Right cardiac atrium (tissue), 5 donors: ENCODE measurements at regions not wholly inside any gene's neighbourhood (a gene's known extent, or its start where the extent isn't known, plus 50 kb on each side); places are given as distances from the start of the nearest gene placed in this dataset.

Experiments used
- ATAC-seq, 2 donors: fragments of 200-7000 bp; cut with Tn5 transposase; one replicate each; pipeline versions ENCODE4 v1.8.0 to v1.9.1; 2020; ENCODE audit warnings: moderate library complexity in 2 of 2, mild to moderate bottlenecking in 1 of 2
- DNase-seq, 3 donors: peaks; one replicate each; pipeline ENCODE4 v3.0.0-alpha.2; 2020
- H3K27ac ChIP-seq: one replicate; pipeline ENCODE4 v1.5.1; 2013; ENCODE audit warnings: mild to moderate bottlenecking, low read length, control low read depth, moderate library complexity
- H3K27me3 ChIP-seq: one replicate; pipeline ENCODE4 v1.6.1; 2013; ENCODE audit not compliant: control insufficient read depth, insufficient read depth
- H3K4me1 ChIP-seq: one replicate; pipeline ENCODE4 v1.6.1; 2013; ENCODE audit warnings: low read length; ENCODE audit not compliant: control insufficient read depth, insufficient read depth
- H3K4me3 ChIP-seq: one replicate; pipeline ENCODE4 v1.5.1; 2013; ENCODE audit warnings: low read length, control low read depth
- H3K9me3 ChIP-seq: one replicate; pipeline ENCODE4 v1.6.1; 2013; ENCODE audit warnings: low read length; ENCODE audit not compliant: control insufficient read depth
- WGBS: extraction: QIAGEN DNeasy Blood & Tissue Kit; methylation state at CpG from one replicate; pipeline ENCODE4 v1.1.7; 2013; 5-methylcytosine and 5-hydroxymethylcytosine counted together
- intact Hi-C, 4 donors: fragments of 100-400 bp; cut with DNase I; formaldehyde crosslinking; loops; one replicate each; pipeline versions ENCODE4 v1.11.0 to v1.14.0; 2022 to 2023
- donor health status: healthy with polysubstance abuse.
- donor health status: DM: no; HTN: yes; CAD: no.
- donor health status: DM: no; HTN: no; CAD: no.
- donor health status: DM: no; HTN: yes; CAD: no; lungs with severe emphysema.
- donor health status: DM: yes; HTN: yes; CAD: no.

DNA sequence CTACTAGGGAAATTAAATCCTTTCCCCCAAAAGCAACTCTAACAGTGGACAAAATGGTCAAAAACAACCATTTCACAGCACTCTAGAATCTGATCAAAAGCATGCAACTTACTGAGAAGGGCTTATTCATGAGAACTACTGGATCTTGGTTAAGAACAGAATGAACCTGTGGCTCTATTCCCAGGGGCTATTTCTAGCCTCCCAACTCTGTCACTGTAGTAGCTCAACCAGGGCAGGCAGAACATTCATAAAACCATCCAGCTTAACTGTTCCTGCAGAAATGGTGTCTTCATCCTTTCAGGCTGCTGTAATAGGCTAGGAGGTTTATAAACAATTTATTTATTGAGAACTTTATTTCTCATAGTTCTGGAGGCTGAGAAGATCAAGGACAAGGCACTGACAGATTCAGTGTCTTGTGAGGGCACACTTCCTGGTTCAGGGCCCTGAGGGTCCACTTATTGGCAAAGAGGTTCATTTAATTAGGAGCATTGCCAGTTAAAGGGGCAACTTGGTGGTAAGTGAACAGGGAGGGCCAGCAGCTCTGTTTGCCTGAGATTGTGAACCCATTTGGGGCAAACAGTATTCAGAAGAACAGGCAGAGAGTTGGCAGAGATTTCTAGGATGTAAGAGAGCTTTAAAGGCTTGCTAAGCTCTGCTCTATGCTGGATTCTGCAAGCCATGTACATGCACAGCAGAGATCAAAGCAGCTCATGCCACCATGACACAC, 238.5 kb upstream of the FBXL7 start:
- DNase-seq (no peak), ATAC-seq (peak; percentile 69 to 78)
- peak overlapping the region; percentile 95 for H3K27ac ChIP-seq
- H3K9me3 ChIP-seq: peaks cover 2% of the 10 kb centered on the region
- no peaks in the 10 kb centered on the region for H3K27me3 ChIP-seq
- H3K4me1 ChIP-seq: peaks cover 4% of the 10 kb centered on the region
- intact Hi-C loops: no loop called here
- H3K4me3 ChIP-seq: no peak overlapping the region

DNA sequence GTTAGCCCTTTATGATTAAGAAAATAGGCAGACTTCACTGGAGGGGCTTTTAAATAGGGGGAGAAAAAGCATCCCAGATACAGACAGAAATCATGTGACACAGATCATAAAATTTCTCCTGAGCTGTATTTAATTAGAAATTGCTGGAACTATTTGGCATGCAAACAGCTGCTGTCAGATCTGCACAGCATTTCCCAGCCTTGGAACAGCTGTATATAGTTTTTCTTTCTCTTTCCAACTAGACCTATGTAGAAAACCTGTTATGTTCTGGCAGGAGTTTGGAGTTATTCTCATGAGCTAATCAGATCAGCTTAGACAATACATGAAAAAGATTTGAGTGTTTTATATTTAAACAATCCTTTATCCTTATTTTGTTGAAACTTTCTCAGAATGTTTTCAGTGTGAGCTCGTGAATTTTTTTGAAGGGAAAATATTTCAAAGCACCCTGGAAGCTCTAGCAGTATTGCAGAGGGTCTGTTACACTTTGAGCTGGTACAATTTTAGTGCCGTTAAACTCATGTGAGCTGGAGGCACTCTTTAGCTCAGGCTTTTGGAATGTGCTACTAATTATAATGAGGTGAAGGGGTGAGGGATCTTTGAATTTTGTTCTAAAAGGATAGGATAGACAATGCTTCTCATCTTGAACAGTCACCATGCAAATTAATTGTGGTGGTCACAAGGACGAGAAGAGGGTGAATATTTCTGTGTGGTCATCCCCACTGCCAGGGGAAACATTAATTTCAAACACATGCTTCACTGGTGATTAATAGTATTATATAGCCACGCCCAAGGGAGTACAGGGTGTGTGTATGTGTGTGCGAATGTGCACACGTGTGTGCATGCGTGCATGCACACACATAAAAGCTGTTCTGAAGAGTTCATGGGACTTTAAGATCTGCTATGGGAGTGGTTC, 239.4 kb upstream of the FBXL7 start:
- intact Hi-C loops: no loop called here
- WGBS: 53% methylated on average over 7 of the region's 7 CpGs
- Histone ChIP-seq H3K27ac (peak overlapping the region; percentile 95), H3K4me3 (no peak overlapping the region), H3K27me3 (no peaks in the 10 kb centered on the region), H3K4me1 (peaks cover 4% of the 10 kb centered on the region), H3K9me3 (peaks cover 2% of the 10 kb centered on the region)
- ATAC-seq: peak; percentile 57 to 73
- DNase-seq: no peak

DNA sequence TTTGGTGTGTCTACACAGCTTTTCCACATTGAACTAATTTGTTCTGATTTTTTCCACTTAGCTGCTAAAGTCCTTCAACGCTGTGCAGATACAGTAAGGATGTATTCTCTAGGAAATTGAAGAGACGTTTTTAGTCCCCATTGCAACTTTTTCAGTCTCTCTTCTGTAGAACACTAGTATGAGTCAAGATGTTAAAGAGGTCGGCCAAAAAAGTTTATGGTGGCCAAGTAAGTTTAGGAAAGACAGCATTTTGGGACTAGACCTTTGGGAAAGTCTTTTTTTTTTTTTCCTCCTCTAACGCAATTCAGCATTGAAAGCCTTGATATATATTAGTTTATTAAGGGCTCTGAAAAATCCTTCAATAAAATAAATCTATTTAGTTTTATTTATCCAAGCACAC, 243.5 kb upstream of the FBXL7 start:
- Histone ChIP-seq H3K9me3 (peaks cover 2% of the 10 kb centered on the region), H3K27ac (no peak overlapping the region), H3K27me3 (no peaks in the 10 kb centered on the region), H3K4me3 (no peak overlapping the region), H3K4me1 (no peaks in the 10 kb centered on the region)
- WGBS: 58% methylated on average over 4 of the region's 4 CpGs
- DNase-seq (no peak), ATAC-seq (no peak)
- intact Hi-C loops: no loop called here

DNA sequence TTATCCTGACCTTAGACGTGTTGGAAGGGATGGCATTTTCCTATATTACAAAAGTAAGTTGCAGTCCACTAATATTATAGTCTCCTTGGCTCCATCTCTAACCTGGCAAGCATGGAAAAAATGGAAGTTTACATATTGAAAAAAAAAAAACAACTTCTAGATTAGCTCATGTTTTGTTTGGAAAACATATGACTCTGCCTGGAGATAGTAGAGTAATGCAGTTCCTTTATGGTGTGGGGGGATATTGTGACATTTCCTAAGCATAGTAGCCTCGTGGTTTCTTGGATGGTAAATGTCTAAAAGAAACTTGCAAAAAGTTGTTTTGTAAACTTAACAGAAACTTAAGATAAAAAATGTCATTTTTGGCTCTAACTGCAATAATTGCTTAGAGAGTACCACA, 244.4 kb upstream of the FBXL7 start:
- intact Hi-C loops: no loop called here
- WGBS: 44% methylated on average over 2 of the region's 2 CpGs
- Histone ChIP-seq H3K9me3 (peaks cover 2% of the 10 kb centered on the region), H3K4me1 (no peaks in the 10 kb centered on the region), H3K27ac (no peak overlapping the region), H3K4me3 (no peak overlapping the region), H3K27me3 (no peaks in the 10 kb centered on the region)
- DNase-seq (no peak), ATAC-seq (no peak)

DNA sequence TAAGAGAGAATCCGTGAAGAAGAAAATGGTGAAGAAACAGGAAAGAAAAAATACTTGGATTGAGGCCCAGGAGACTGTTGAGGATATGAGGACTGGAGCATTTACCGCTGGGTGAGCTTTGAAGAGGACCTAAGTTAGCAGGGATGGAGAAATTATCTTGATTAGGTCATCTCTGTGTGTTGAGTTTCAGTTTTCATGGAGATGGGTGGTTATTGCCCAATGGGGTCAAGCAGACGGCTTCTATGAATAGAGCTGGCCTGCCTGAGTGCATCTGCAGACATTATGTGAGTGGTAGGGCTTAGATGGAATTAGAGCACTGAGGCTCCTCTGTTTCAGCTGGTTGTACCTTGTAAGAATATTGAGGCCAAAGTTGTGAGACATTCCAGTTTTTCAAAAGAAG, 245.4 kb upstream of the FBXL7 start:
- H3K4me3 ChIP-seq: no peak overlapping the region
- H3K9me3 ChIP-seq: peaks cover 2% of the 10 kb centered on the region
- DNase-seq (no peak), ATAC-seq (no peak)
- H3K4me1 ChIP-seq: no peaks in the 10 kb centered on the region
- no peaks in the 10 kb centered on the region for H3K27me3 ChIP-seq
- H3K27ac ChIP-seq: no peak overlapping the region
- intact Hi-C loops: no loop called here
- WGBS: 83% methylated on average over 3 of the region's 3 CpGs

DNA sequence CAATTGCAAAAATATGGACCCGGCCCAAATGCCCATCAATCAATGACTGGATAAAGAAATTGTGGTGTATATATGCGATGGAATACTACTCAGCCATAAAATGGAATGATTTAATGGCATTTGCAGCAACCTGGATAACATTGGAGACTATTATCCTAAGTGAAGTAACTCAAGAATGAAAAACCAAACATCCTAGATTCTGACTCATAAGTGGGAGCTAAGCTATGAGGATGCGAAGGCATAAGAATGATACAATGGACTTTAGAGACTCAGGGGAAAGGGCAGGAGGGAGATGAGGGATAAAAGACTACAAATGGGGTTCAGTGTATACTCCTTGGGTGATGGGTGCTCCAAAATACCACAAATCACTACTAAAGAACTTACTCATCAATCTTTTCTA, 247.6 kb upstream of the FBXL7 start:
- Histone ChIP-seq H3K27me3 (no peaks in the 10 kb centered on the region), H3K4me1 (no peaks in the 10 kb centered on the region), H3K4me3 (no peak overlapping the region), H3K9me3 (peaks cover 2% of the 10 kb centered on the region), H3K27ac (no peak overlapping the region)
- intact Hi-C loops: no loop called here
- WGBS: 96% methylated on average over 3 of the region's 3 CpGs
- DNase-seq: no peak
- no peak for ATAC-seq

DNA sequence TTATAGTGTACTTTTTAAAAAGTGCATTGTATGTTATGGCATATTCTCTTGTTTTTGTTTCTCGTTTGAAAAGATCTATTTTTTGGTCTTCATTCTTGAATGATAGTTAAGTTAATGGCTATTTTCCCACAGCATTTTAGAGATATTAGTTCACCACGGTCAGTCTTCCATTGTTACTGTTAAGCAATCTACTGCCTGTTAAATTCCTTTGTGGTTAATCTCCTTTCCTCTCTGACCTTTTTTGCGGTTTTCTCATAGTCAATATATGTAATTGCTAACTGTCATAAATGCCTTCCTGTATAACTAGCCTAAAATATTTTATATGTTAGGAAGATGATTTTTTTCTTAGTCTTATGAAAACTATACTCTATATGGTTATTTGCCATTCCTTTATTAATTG, 250.8 kb upstream of the FBXL7 start:
- Histone ChIP-seq H3K4me1 (no peaks in the 10 kb centered on the region), H3K9me3 (peaks cover 4% of the 10 kb centered on the region), H3K27me3 (no peaks in the 10 kb centered on the region), H3K4me3 (no peak overlapping the region), H3K27ac (no peak overlapping the region)
- DNase-seq (no peak), ATAC-seq (no peak)
- 39% methylated on average over 3 of the region's 3 CpGs for WGBS
- intact Hi-C loops: no loop called here

DNA sequence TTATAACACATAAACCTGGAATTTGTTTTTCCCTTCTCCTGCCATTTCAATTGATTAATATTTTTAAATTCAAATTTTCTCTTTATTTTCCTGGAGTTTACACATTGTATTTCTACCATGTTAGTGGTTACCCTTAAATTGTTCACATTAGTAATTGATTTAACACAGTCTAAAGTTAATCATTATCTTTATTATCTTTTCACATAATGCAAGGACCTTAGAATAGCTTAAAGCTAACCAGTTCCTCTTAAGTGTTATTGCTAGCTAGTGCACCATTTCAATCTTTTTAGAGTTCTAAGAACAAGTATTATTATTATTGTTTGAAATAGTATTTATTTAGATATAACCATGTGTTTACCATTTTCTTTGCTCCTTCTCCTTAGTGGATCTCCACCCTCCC, 251.2 kb upstream of the FBXL7 start:
- ATAC-seq (no peak), DNase-seq (no peak)
- intact Hi-C loops: no loop called here
- Histone ChIP-seq H3K27me3 (no peaks in the 10 kb centered on the region), H3K9me3 (peaks cover 4% of the 10 kb centered on the region), H3K27ac (no peak overlapping the region), H3K4me3 (no peak overlapping the region), H3K4me1 (no peaks in the 10 kb centered on the region)

DNA sequence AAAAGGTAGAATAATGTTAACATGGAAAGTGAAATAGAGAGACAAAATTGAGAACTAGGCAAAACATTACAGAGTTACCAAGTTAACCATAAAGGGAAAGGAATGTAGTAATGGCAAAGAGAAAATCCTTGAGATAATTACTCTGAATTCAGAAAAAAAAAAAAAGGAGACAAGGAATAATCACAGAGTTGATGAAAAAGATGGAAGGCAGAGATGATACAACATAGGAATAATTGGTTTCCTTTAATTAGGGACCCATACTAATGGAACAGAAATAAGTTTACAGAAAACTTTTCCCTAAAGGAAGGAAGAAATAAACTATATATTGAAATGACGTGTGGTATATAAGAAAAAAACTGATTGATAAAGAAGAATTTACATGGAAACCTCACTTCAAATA, 254.1 kb upstream of the FBXL7 start:
- Histone ChIP-seq H3K27ac (no peak overlapping the region), H3K4me3 (no peak overlapping the region), H3K27me3 (no peaks in the 10 kb centered on the region), H3K9me3 (peaks cover 4% of the 10 kb centered on the region), H3K4me1 (no peaks in the 10 kb centered on the region)
- ATAC-seq (no peak), DNase-seq (no peak)
- intact Hi-C loops: no loop called here
- whole genome bisulfite sequencing: 94% methylated on average over 1 of the region's 1 CpG

DNA sequence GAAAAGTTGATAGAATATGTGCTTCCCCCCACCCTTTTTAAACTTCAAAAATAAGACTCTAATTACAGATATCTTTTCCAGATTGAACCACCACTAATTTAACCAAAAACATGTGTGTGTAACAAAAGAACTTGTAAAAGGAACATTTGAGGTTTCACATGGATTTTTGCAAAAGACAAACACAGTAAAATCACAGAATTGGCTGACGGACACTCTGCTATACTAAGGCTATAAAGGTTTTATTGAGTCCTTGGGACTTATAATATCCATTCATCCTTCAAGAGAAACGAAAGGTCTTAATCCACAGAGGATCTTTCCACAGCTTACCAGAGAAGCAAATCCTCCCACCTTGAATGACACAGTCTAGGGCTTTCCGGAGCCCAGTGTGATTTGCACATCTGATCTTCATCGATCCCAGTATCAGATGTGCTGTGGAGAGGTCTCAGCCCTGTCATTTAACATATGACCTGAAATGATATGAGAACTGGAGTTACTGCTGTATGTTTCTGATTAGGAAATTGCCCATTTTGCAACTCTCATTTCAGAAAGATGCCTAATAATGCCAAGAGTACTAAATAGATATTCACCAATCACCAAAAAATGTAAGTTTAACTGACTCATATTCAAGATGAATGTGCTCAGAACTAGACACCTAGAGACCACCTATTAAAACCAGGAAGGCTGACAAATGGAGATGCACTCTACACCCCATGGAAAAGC, 256.5 kb upstream of the FBXL7 start:
- WGBS: 88% methylated on average over 4 of the region's 4 CpGs
- Histone ChIP-seq H3K27me3 (no peaks in the 10 kb centered on the region), H3K9me3 (peaks cover 7% of the 10 kb centered on the region), H3K4me3 (no peak overlapping the region), H3K4me1 (no peaks in the 10 kb centered on the region), H3K27ac (no peak overlapping the region)
- no peak for DNase-seq
- ATAC-seq: no peak
- intact Hi-C loops: no loop called here

DNA sequence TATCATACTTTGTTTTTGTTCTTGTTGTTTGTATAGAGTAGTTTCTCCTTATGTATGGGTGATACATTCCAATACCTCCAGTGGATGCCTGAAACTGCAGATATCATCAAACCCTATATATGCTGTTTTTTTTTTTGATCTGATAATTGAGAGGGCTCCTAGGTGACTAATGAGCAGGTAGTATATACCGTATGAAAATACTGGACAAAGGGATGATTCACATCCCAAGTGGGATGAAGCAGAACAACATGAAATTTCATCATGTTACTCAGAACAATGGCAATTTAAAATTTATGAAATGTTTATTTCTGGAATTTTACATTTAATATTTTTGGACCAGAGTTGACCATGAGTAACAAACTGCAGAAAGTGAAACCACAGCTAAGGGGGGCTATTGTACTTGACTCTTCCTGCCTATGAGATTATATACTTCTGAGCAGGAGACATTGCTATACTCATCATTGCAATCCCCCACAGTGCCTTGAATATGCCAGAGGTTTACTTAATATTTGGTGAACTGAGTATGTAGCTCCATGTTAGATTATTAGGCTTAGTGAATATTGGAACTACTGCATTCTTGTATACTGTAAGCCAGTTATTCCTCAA, 258.7 kb upstream of the FBXL7 start:
- 90% methylated on average over 1 of the region's 1 CpG for WGBS
- Histone ChIP-seq H3K4me1 (no peaks in the 10 kb centered on the region), H3K27ac (no peak overlapping the region), H3K4me3 (no peak overlapping the region), H3K27me3 (no peaks in the 10 kb centered on the region), H3K9me3 (peaks cover 5% of the 10 kb centered on the region)
- no peak for ATAC-seq
- intact Hi-C loops: no loop called here
- no peak for DNase-seq
